Activated CD4-positive, alpha-beta T cell treated with anti-CD3 and anti-CD28 coated beads, Interleukin-10, Interleukin-2, amounts not matched to agents 100 ng/mL and 50 ng/mL, durations not matched to agents 16 hours and 8 hours (primary cell): ENCODE measurements at regions not wholly inside any gene's neighbourhood (a gene's known extent, or its start where the extent isn't known, plus 50 kb on each side); places are given as distances from the start of the nearest gene placed in this dataset.
"Not testable (repeated sequence)": the region's sequence is repeated elsewhere in the genome, so short reads cannot be mapped to it uniquely, and the experiment has no call there.

Experiments
- DNase-seq: peaks from one replicate; pipeline ENCODE4 v3.0.0-alpha.2; 2020

- DNase-seq = not testable (repeated sequence)
Observed at GRCh38 chr16:29124162-29124561, 139.3 kb downstream of the LAT start.

- not testable (repeated sequence) for DNase-seq
Observed at GRCh38 chr16:29120680-29121079, 135.8 kb downstream of the LAT start.

GRCh38 chr16:29118301-29118957, 133.6 kb downstream of the LAT start:
- DNase-seq = peak; percentile 26

DNA sequence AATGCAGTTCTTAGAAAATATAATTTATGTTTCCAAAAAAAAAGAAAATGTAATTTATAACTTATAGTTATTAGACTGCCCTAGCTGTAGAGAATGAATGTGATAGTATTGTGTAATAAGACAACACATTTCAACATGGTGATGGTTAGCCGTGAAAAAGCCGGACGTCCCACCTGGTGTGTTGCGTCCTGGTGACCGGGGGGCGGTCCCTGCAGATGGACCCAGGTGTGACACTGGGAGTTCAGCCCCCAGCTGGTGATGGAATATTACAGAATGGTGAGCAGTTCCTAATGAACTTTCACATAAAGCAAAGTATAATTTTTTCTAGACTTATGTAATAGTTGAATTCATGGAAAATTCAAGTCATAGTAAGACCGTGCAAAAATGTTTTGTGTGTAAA, 132.8 kb downstream of the LAT start:
- no peak for DNase-seq

DNA sequence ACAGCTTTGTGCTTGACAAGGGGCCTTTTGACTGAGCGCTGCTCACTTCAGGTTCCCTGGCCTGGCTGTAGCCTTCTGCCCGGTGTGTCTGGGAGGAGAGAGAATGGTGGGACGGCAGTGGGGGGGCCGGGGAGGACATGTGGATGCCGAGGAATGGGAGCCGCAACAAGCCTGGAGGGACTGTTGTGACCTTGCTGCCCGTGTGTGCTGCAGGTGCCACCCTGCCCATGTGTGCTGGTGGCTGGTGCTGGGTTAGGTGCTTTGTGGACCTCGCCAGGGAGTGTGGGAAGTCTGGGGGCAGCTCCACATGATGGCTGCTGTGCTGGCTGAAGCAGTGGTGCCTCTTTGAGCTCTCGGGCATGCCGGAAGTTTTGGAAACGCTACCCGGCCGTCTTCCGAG, 132.1 kb downstream of the LAT start:
- DNase-seq = no peak

GRCh38 chr16:29116207-29116606, 131.4 kb downstream of the LAT start:
- not testable (repeated sequence) for DNase-seq

DNA sequence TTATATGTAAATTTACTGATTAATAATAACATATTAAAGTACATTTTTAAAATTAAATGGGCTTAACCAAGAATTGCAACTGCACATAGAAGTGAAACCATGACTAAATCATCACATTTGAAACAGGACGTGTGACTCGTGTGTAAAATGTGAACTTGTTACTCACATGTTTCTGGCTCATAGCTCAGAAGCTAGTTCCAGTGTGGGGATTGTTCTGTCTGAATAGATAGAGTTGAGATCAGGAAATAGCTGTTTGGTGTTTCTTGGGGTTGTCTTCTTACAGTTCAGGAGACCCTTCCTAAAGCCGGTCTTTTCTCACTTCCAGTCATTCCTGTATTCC, 130.9 kb downstream of the LAT start:
- DNase-seq = peak; percentile 81

DNA sequence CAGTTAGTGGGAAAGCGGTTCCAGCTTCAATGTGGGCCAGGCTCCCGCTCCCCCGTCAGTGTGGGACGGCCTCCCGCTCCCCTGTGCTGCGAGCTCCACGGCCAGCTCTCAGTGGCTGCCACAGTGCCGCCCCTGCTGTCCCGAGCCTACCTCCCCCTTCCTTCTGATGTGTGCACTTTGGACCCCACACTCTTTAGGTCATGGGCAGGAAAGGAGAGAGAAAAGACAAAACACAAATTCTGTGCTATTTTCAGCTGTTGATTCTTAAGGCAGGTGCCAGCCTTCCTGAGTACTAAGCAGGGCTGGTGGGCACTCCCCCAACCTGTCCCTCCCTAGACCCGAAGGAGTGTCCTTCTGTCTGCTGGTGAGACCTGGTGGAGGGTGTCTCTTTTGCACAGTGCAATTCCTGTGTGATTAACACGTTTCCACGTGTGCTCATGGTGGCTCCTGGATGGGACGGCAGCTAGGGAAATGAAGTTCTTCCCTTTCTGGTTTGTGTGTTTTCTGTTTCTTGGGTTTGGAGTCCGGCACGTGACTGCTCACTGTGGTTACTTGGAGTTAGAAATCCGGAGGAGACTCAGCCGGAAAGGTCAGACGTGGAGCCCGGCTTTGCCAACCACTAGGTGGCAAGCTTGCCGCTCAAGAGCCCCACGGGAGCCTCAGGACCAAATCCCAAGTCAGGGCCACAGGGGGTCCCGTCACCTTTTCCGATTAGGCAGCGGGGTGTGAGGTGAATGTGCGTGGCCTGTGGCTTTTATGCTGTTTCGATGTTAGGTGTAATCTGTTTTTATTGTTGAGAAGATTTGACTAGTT, 130.3 kb downstream of the LAT start:
- DNase-seq = not testable (repeated sequence)

GRCh38 chr16:29114574-29114973, 129.7 kb downstream of the LAT start:
- DNase-seq = no peak

DNA sequence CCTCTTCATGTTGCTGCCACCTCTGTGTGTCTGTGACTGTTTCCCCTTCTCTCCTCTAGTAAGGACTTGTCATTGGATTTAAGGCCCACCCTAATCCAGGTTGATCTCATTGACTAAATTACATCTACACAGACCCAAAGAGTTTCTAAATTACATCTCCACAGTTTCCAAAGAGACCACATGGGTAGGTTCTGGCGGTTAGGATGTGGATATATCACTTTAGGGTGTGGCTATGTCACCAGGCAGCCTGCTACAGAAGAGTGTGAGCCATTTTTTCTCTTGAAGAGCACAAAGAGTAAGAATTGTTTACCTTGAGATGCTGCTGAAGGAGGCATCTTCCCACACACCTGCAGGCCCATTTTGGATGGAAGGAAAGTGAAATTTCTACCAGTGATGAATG, 128.6 kb downstream of the LAT start:
- DNase-seq = peak; percentile 44

DNA sequence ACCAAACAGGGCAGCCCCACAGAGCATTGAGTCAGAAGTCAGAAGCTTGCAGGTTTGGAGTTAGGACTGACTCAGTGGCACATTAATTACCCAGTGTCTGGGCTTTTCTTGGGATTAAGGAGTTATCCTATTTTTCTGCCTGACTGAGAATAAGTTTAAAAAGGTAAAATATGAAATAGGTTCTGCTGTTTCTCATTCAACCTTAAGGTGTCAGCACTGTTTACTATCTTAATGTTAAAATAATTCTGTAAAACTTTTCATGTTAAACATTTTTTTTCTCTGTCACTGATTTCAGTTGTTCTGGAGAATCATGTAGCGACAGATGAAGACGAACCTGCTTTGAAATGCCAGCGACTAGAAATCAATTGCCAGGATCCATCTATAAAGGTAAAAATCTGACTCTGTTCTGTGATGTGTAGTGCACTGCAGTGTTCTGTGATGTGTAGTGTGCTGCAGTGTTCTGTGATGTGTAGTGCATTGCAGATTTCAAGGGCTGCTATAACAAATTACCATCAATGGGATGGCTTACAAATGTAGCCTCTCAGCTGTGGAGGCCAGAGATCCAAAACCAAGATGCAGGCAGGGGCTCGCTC, 128.0 kb downstream of the LAT start:
- DNase-seq = no peak

GRCh38 chr16:29111901-29112680, 127.2 kb downstream of the LAT start:
- not testable (repeated sequence) for DNase-seq

- no peak for DNase-seq
Observed at GRCh38 chr16:29111421-29111820, 126.6 kb downstream of the LAT start.

GRCh38 chr16:29108625-29109169, 123.8 kb downstream of the LAT start:
- not testable (repeated sequence) for DNase-seq

DNA sequence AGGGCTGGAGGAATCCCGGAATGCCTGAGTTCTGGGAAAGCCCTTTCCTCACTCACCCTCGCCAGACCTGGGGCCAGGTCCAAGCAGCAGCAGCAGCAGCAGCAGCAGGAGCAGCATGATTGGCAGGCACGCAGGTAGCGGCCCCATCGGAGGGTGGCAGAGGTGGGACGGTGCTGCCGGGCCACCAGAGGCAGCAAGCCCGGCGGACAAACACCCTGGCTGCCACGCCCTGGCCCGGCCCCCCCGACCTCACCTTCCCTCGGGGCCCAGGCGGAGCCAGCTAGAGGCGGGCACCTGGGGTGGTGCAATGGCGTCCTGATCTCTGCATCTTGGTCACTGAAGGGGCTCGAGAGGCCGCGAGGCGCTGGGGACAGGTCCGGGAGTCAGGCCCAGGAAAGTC, 122.4 kb downstream of the LAT start:
- DNase-seq = no peak

DNA sequence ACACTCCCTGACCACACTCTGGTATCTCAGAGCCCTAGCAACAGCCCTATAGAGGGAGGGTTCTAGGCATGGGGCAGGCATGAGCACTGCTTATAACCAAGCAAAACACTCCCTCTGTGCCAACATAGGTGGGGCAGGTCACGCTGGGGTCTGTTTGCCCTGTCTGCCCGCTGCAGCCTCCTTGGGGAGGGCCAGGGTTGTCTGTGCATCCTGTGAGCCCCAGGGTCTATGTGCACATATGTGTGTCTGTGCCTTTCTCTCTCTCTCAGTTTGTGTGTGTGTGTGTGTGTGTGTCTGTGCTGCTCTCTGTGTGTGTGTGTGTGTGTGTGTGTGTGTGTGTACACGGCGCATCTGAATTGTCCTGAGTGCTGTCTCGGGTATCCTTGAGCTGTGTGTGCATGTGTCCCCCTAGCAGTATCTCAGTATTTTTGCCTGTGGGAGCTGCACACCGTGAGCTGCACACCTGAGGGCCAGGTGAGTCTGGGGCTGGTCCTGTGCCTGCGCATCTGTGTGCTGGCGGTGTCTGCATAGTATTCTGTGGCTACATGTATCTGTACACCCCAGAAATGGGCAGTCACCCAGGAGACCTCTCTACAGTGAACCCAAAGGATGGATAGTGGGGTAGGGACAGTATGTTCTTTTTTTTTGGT, 121.5 kb downstream of the LAT start:
- DNase-seq = not testable (repeated sequence)

GRCh38 chr16:29104600-29104999, 119.7 kb downstream of the LAT start:
- not testable (repeated sequence) for DNase-seq

- not testable (repeated sequence) for DNase-seq
Observed at GRCh38 chr16:29097965-29098364, 113.1 kb downstream of the LAT start.

DNA sequence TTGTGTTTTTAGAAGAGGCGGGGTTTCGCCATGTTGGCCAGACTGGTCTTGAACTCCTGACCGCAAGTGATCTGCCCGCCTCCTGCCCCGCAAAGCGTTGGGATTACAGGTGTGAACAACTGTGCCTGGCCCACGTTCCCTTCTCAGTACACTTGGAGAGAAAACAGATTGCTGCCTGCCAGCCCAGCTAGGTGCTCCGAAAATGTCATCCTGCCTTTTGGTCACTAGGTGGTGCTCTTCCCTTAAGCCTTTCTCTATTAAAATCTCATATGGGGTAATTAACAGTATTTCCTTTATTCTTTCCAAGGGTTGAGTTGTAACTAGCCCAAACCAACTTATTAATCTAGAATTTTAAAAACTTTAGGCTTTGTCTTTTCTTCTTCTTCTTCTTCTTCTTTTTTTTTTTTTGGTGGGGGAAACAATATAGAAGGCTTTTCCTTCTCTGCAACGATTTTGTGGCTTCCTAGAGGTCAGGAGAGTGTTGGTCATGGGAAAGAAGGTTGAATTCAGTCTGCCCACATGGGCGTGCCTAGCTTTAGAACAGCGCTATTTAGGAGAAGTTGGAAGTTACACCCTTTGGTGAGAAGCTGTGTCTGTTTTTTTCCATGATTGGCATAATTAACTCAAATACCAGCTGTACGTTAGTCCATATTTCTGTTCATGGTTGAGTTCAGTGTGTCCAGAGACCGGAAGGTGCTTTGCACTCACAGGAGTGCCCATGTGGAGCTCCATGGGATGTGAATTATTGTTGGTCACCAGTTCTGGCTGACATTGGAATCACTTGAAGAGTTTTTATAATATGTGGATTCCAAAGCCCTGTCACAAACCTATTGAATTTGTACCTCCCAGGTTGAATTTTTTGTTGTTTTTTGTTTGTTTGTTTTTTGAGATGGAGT, 110.1 kb downstream of the LAT start:
- not testable (repeated sequence) for DNase-seq

- not testable (repeated sequence) for DNase-seq
Observed at GRCh38 chr16:29094325-29094724, 109.5 kb downstream of the LAT start.

DNA sequence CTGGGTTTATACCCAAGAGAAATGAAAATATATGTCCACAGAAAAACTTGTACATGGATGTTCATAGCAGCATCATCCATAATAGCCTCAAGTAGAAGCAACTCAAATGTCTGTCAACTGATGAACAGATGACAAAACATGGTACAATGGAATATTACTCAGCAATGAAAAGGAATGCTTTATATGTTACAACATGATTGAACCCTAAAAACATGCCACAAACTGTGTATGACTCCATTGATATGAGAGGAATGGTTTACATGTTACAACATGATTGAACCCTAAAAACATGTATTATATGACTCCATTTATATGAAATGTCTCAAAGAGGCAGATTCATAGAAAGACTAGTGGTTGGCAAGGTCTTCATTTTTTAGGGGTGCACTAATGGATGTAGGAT, 104.8 kb downstream of the LAT start:
- not testable (repeated sequence) for DNase-seq
